GM23248 (cell line): ENCODE measurements at regions not wholly inside any gene's neighbourhood (a gene's known extent, or its start where the extent isn't known, plus 50 kb on each side); places are given as distances from the start of the nearest gene placed in this dataset.

ENCODE experiments used
- EZH2 ChIP-seq: fragments of 200-600 bp; sonication (generic); IDR thresholded peaks from 2 replicates; pipeline ENCODE4 v1.6.1; 2018; ENCODE audit warnings: antibody characterized with exemption, mild to moderate bottlenecking; ENCODE audit not compliant: insufficient read depth, poor library complexity, severe bottlenecking
- EZH2phosphoT487 ChIP-seq: fragments of 200-600 bp; sonication (generic); IDR thresholded peaks from 2 replicates; pipeline ENCODE4 v1.6.1; 2018; ENCODE audit warnings: antibody characterized with exemption, moderate library complexity, mild to moderate bottlenecking, low read depth; ENCODE audit not compliant: insufficient read depth

DNA sequence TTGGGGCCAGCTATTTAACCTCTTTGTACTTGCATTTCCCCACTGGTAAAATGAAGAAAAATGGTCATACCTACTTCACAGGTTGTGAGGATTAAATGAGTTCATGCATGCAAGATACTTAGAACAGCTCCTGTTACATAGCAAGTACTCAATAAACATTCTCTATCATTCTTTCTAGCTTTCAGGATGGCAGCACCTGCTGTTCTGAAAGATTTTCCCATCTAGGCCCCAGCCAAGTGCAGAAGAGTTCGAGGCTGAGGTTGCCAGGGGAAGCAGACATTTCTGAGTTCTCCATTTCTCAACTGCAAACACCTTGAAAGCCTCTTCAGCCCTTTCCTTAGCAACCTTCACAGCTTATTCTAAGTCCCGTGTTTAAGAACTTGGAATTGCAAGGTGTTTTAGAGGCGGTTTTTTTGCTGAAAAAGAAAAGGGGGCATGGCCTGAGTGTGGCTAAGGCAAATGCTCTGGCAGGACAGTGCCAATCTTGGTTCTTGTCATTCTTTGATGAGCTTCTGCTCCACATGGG lies 73.0 kb upstream of the PRMT8 start:
- TF ChIP-seq EZH2 (no peak), EZH2phosphoT487 (no peak)
